H9 (cell line): ENCODE measurements at regions not wholly inside any gene's neighbourhood (a gene's known extent, or its start where the extent isn't known, plus 50 kb on each side); places are given as distances from the start of the nearest gene placed in this dataset.
A peak's percentile ranks its signal among the peaks of the same experiment; 100 is the strongest.

Experiments used
- DNase-seq: peaks from one replicate; pipeline ENCODE4 v3.0.0-alpha.2; 2017
- H2AFZ ChIP-seq: one replicate; pipeline ENCODE4 v1.6.1; 2013; ENCODE audit warnings: mild to moderate bottlenecking, low read length, control low read depth, moderate library complexity
- H2AK5ac ChIP-seq: 2 replicates; pipeline ENCODE4 v1.6.1; 2013; ENCODE audit warnings: low read length, control low read depth, mixed read lengths; ENCODE audit not compliant: insufficient read length
- H2BK120ac ChIP-seq: one replicate; pipeline ENCODE4 v1.6.1; 2013; ENCODE audit warnings: low read depth, mild to moderate bottlenecking, low read length, control low read depth, inconsistent platforms; ENCODE audit not compliant: poor library complexity, severe bottlenecking
- H2BK12ac ChIP-seq: 2 replicates; pipeline ENCODE4 v1.6.1; 2013; ENCODE audit warnings: low read length, control low read depth, mixed read lengths, low read depth; ENCODE audit not compliant: insufficient read length
- H2BK15ac ChIP-seq: 2 replicates; pipeline ENCODE4 v1.6.1; 2013; ENCODE audit warnings: low read depth, low read length, control low read depth
- H2BK20ac ChIP-seq: one replicate; pipeline ENCODE4 v1.6.1; 2013; ENCODE audit warnings: low read depth, mild to moderate bottlenecking, low read length, control low read depth, inconsistent platforms; ENCODE audit not compliant: poor library complexity, severe bottlenecking
- H2BK5ac ChIP-seq: 2 replicates; pipeline ENCODE4 v1.6.1; 2013; ENCODE audit warnings: low read length, control low read depth, mixed read lengths; ENCODE audit not compliant: insufficient read length
- H3K14ac ChIP-seq: 2 replicates; pipeline ENCODE4 v1.6.1; 2013; ENCODE audit warnings: low read length, control low read depth; ENCODE audit not compliant: insufficient read depth
- H3K18ac ChIP-seq: 2 replicates; pipeline ENCODE4 v1.6.1; 2013; ENCODE audit warnings: low read depth, mild to moderate bottlenecking, mixed read lengths, low read length, control low read depth; ENCODE audit not compliant: insufficient read length
- H3K23ac ChIP-seq: 2 replicates; pipeline ENCODE4 v1.6.1; 2013; ENCODE audit warnings: low read length, control low read depth, mixed read lengths, low read depth; ENCODE audit not compliant: insufficient read length
- H3K23me2 ChIP-seq: 2 replicates; pipeline ENCODE4 v1.6.1; 2013; ENCODE audit warnings: low read depth, mild to moderate bottlenecking, mixed read lengths, low read length, control low read depth; ENCODE audit not compliant: insufficient read length, poor library complexity, severe bottlenecking
- H3K27ac ChIP-seq: 2 replicates; pipeline ENCODE4 v1.5.1; 2013; ENCODE audit warnings: low read length, control low read depth, mixed read lengths, low read depth; ENCODE audit not compliant: insufficient read length
- H3K27me3 ChIP-seq: 2 replicates; pipeline ENCODE4 v1.6.1; 2013; ENCODE audit warnings: low read length, control low read depth, inconsistent platforms; ENCODE audit not compliant: insufficient read depth
- H3K4ac ChIP-seq: 2 replicates; pipeline ENCODE4 v1.6.1; 2013; ENCODE audit warnings: low read depth, mild to moderate bottlenecking, control low read depth, inconsistent platforms, low read length, moderate library complexity
- H3K4me1 ChIP-seq: 2 replicates; pipeline ENCODE4 v1.6.1; 2013; ENCODE audit warnings: low read length, control low read depth, inconsistent platforms; ENCODE audit not compliant: insufficient read depth
- H3K4me2 ChIP-seq: 2 replicates; pipeline ENCODE4 v1.6.1; 2013; ENCODE audit warnings: low read length, control low read depth, mixed read lengths; ENCODE audit not compliant: insufficient read length, insufficient read depth
- H3K56ac ChIP-seq: 2 replicates; pipeline ENCODE4 v1.6.1; 2013; ENCODE audit warnings: low read depth, mild to moderate bottlenecking, mixed read lengths, low read length, control low read depth; ENCODE audit not compliant: insufficient read length
- H3K79me1 ChIP-seq: 2 replicates; pipeline ENCODE4 v1.6.1; 2013; ENCODE audit warnings: low read depth, mild to moderate bottlenecking, moderate library complexity, low read length, control low read depth, inconsistent platforms; ENCODE audit not compliant: insufficient read depth, poor library complexity, severe bottlenecking
- H3K79me2 ChIP-seq: 2 replicates; pipeline ENCODE4 v1.6.1; 2013; ENCODE audit warnings: low read length, control low read depth, inconsistent platforms; ENCODE audit not compliant: insufficient read depth
- H3K9ac ChIP-seq: 2 replicates; pipeline ENCODE4 v1.6.1; 2013; ENCODE audit warnings: low read length, control low read depth, mixed read lengths; ENCODE audit not compliant: insufficient read length; ENCODE audit errors: extremely low read depth
- H3K9me3 ChIP-seq: one replicate; pipeline ENCODE4 v1.6.1; 2013; ENCODE audit warnings: low read depth, low read length, inconsistent platforms; ENCODE audit not compliant: control insufficient read depth
- H3T11ph ChIP-seq: one replicate; pipeline ENCODE4 v1.6.1; 2013; ENCODE audit warnings: mild to moderate bottlenecking, low read length, control low read depth, inconsistent platforms
- H4K20me1 ChIP-seq: one replicate; pipeline ENCODE4 v1.6.1; 2013; ENCODE audit not compliant: control insufficient read depth, insufficient read length, insufficient read depth
- H4K5ac ChIP-seq: 2 replicates; pipeline ENCODE4 v1.6.1; 2013; ENCODE audit warnings: low read depth, mild to moderate bottlenecking, mixed read lengths, low read length, control low read depth; ENCODE audit not compliant: insufficient read length
- H4K8ac ChIP-seq: replicated peaks from 2 replicates; pipeline ENCODE4 v1.6.1; 2013; ENCODE audit warnings: low read length, control low read depth, mixed read lengths, low read depth; ENCODE audit not compliant: insufficient read length
- H4K91ac ChIP-seq: 2 replicates; pipeline ENCODE4 v1.6.1; 2013; ENCODE audit warnings: low read depth, mild to moderate bottlenecking, moderate library complexity, mixed read lengths, low read length, control low read depth; ENCODE audit not compliant: insufficient read length
- H3K27ac Mint-ChIP-seq, 3 experiments: 2 replicates in 2 of 3; 3 replicates in 1 of 3; pipeline ENCODE4 v1.8.0; 2020 to 2021; ENCODE audit warnings: mixed read lengths in 3 of 3, mild to moderate bottlenecking in 1 of 3, moderate library complexity in 1 of 3
- H3K27me3 Mint-ChIP-seq: 2 replicates; pipeline ENCODE4 v1.8.0; 2021; ENCODE audit warnings: low read depth, mild to moderate bottlenecking, moderate library complexity, mixed read lengths
- H3K36me3 Mint-ChIP-seq, 3 experiments: 2 replicates in 2 of 3; 3 replicates in 1 of 3; pipeline ENCODE4 v1.8.0; 2020 to 2021; ENCODE audit warnings: low read depth in 3 of 3, mixed read lengths in 3 of 3; ENCODE audit not compliant: insufficient read depth in 1 of 3
- H3K4me1 Mint-ChIP-seq, 2 experiments: 2 replicates each; pipeline ENCODE4 v1.8.0; 2020; ENCODE audit warnings: mixed read lengths in 2 of 2
- H3K4me3 Mint-ChIP-seq, 2 experiments: 2 replicates in 1 of 2; 3 replicates in 1 of 2; pipeline ENCODE4 v1.8.0; 2020 to 2021; ENCODE audit warnings: mild to moderate bottlenecking in 2 of 2, mixed read lengths in 2 of 2, moderate library complexity in 1 of 2
- H3K9me3 Mint-ChIP-seq, 2 experiments: 2 replicates in 1 of 2; 3 replicates in 1 of 2; pipeline ENCODE4 v1.8.0; 2020; ENCODE audit warnings: mild to moderate bottlenecking in 2 of 2, mixed read lengths in 2 of 2, moderate library complexity in 1 of 2
- WGBS: extraction: QIAGEN DNeasy Blood & Tissue Kit; methylation state at CpG from one replicate; pipeline ENCODE4 v1.1.7; 2013; ENCODE audit warnings: missing lambda C conversion rate, low lambda C conversion rate, mixed read lengths; ENCODE audit not compliant: insufficient read length; ENCODE audit errors: extremely low coverage; 5-methylcytosine and 5-hydroxymethylcytosine counted together
- TF ChIP-seq, protein P1 (sequence below): fragments of 200-600 bp; sonication (generic); conservative IDR thresholded peaks from 3 replicates; pipeline ENCODE4 v1.8.0; 2021; ENCODE audit warnings: antibody characterized with exemption, mild to moderate bottlenecking

DNA sequence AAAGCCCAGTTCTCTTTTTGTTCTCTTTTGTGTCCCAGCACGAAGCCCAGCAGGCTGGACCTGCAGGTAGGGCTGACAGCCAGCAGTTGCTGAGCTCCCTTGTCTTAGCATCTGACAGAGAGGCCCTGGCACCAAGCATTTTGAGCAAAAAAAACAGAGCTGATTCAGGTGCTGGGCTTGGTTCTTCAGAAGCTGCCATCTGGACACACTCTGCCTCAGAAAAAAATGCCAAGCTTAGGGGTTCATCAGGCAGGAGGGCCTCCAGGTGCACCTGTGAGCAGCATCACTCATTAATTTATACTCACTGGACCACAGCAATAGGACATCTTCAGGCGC is 167.1 kb upstream of the PLD5 start:
- no peaks in the 10 kb centered on the region for H4K20me1 ChIP-seq
- no peak overlapping the region for H3K56ac ChIP-seq
- H3K18ac ChIP-seq: no peak overlapping the region
- H3K4me1 ChIP-seq: no peaks in the 10 kb centered on the region
- H3K27ac ChIP-seq: no peak overlapping the region
- H2BK5ac ChIP-seq: no peak overlapping the region
- no CpG with 5 or more reads among the region's 2 CpGs for WGBS
- no peaks in the 10 kb centered on the region for H3K23me2 ChIP-seq
- no peak overlapping the region for H4K5ac ChIP-seq
- H3K4me3 Mint-ChIP-seq: no peak overlapping the region
- H3K4me1 Mint-ChIP-seq: no peaks in the 10 kb centered on the region
- H3K4ac ChIP-seq: no peak overlapping the region
- no peak overlapping the region for H3K23ac ChIP-seq
- H2BK12ac ChIP-seq: no peak overlapping the region
- H3K9me3 ChIP-seq: no peaks in the 10 kb centered on the region
- no peak overlapping the region for H4K8ac ChIP-seq
- H3T11ph ChIP-seq: no peak overlapping the region
- no peak overlapping the region for H4K91ac ChIP-seq
- peaks cover 3% of the 10 kb centered on the region in 2 experiments; a peak in 3 of 5 replicates for H3K9me3 Mint-ChIP-seq
- no peak overlapping the region for H3K4me2 ChIP-seq
- H2AK5ac ChIP-seq: no peak overlapping the region
- no peaks in the 10 kb centered on the region for H3K79me2 ChIP-seq
- no peak overlapping the region for H2BK15ac ChIP-seq
- no peak overlapping the region for H3K27ac Mint-ChIP-seq
- no peaks in the 10 kb centered on the region; the same call in 1 of the 2 replicates for H3K27me3 ChIP-seq
- H3K14ac ChIP-seq: peak overlapping the region; percentile 46; the same call in 1 of the 2 replicates
- H2BK20ac ChIP-seq: no peak overlapping the region
- DNase-seq: no peak
- TF ChIP-seq, protein P1, sequence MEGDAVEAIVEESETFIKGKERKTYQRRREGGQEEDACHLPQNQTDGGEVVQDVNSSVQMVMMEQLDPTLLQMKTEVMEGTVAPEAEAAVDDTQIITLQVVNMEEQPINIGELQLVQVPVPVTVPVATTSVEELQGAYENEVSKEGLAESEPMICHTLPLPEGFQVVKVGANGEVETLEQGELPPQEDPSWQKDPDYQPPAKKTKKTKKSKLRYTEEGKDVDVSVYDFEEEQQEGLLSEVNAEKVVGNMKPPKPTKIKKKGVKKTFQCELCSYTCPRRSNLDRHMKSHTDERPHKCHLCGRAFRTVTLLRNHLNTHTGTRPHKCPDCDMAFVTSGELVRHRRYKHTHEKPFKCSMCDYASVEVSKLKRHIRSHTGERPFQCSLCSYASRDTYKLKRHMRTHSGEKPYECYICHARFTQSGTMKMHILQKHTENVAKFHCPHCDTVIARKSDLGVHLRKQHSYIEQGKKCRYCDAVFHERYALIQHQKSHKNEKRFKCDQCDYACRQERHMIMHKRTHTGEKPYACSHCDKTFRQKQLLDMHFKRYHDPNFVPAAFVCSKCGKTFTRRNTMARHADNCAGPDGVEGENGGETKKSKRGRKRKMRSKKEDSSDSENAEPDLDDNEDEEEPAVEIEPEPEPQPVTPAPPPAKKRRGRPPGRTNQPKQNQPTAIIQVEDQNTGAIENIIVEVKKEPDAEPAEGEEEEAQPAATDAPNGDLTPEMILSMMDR: no peak
- H2AFZ ChIP-seq: no peak overlapping the region
- H3K79me1 ChIP-seq: no peaks in the 10 kb centered on the region
- no peaks in the 10 kb centered on the region for H3K27me3 Mint-ChIP-seq
- no peak overlapping the region for H2BK120ac ChIP-seq
- H3K36me3 Mint-ChIP-seq: peaks cover 0 to 1% (median 0%) of the 10 kb centered on the region in 3 experiments; a peak in 2 of 7 replicates
- H3K9ac ChIP-seq: no peak overlapping the region
